Fibroblast of the aortic adventitia (primary cell): ENCODE measurements at regions not wholly inside any gene's neighbourhood (a gene's known extent, or its start where the extent isn't known, plus 50 kb on each side); places are given as distances from the start of the nearest gene placed in this dataset.

Experiments
- DNase-seq: peaks from one replicate; pipeline ENCODE4 v3.0.0-alpha.2; 2010; ENCODE audit warnings: low read depth
- H3K4me3 ChIP-seq: 2 replicates; pipeline ENCODE4 v1.5.1; 2011; ENCODE audit warnings: low read depth, mild to moderate bottlenecking, control low read depth, low read length, moderate library complexity
- TF ChIP-seq, protein P1 (sequence below): IDR thresholded peaks from 2 replicates; pipeline ENCODE4 v1.5.1; 2011; ENCODE audit warnings: mild to moderate bottlenecking, low read length, control low read depth, inconsistent platforms; ENCODE audit not compliant: insufficient read depth

DNA sequence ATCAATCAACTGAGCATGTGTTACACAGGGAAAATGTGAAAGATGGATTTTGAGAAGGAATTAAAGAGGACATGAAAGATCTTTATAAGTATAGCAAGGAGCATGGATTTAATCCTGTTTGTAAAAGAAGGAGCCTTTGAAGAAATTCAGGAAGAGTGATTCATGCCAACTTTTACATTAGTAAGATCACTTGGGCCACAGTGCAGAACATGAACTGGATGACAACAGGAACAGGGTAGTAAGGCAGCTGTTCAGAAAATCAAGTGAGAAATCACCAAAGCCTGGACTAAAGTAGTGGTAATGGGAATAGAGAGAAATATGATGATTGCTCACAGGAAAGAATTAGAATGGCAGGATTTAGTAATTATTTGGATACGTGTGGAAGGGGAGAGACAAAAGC is 265.7 kb upstream of the PCDH7 start:
- no peak for DNase-seq
- TF ChIP-seq, protein P1, sequence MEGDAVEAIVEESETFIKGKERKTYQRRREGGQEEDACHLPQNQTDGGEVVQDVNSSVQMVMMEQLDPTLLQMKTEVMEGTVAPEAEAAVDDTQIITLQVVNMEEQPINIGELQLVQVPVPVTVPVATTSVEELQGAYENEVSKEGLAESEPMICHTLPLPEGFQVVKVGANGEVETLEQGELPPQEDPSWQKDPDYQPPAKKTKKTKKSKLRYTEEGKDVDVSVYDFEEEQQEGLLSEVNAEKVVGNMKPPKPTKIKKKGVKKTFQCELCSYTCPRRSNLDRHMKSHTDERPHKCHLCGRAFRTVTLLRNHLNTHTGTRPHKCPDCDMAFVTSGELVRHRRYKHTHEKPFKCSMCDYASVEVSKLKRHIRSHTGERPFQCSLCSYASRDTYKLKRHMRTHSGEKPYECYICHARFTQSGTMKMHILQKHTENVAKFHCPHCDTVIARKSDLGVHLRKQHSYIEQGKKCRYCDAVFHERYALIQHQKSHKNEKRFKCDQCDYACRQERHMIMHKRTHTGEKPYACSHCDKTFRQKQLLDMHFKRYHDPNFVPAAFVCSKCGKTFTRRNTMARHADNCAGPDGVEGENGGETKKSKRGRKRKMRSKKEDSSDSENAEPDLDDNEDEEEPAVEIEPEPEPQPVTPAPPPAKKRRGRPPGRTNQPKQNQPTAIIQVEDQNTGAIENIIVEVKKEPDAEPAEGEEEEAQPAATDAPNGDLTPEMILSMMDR = no peak
- no peak overlapping the region for H3K4me3 ChIP-seq

DNA sequence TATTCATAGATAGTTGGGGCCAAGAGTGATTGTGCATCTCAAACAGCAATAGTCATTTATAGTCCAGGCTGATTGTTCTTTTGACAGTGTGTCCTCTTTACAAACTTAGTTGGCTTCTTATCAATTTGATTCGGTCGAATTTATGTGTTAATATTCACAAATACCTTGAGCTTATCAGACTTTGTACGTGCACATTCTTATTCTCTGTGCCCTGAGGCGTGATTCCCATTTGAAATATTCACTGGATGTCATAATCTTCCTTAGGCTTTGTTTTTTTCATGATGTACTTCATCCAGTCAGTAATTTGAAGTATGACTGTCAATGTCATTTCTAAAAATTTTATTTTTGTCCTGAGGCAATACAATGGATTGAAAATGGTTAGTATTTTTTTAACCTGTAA is 263.5 kb upstream of the PCDH7 start:
- H3K4me3 ChIP-seq = no peak overlapping the region
- TF ChIP-seq, protein P1 = no peak
- DNase-seq = no peak

DNA sequence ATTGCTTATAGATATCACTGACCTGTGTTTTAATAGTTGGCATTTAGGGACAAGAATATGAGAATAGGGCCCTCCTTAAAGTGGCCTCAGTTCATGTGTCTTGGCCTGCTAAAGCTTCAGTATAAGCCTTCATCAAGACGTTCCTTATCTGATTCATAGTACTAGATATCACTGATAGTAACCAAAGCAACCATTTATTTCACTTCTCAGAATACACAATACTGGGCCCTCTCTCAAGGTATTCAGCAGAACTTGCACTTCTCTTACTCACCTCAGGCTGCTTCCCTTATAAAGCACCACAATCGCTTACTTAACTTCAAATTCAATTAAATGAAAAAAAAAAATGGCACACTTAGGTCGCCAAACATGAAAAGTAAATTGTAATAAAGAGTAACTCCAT is 259.4 kb upstream of the PCDH7 start:
- DNase-seq = no peak
- no peak overlapping the region for H3K4me3 ChIP-seq
- TF ChIP-seq, protein P1 = no peak

DNA sequence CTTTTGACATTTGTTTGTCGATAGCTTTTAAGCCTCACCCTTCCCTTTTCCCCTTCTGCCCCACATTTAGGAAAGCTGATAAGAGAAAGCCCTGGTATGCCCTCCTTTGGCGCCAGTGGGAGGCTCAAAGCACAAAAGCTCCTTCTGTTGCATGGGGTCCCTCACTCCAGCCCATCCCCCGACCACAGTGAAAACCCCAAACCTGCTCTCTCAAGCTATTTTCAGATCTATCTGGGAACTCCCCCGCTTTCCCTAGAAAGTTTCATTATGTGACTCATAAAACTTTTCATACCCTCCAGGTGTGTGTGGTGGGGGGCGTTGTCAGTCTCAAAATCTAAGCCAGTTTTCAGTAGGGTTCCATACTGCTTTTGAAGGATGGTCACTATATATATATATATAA is 259.0 kb upstream of the PCDH7 start:
- no peak overlapping the region for H3K4me3 ChIP-seq
- TF ChIP-seq, protein P1 = no peak
- DNase-seq = no peak

DNA sequence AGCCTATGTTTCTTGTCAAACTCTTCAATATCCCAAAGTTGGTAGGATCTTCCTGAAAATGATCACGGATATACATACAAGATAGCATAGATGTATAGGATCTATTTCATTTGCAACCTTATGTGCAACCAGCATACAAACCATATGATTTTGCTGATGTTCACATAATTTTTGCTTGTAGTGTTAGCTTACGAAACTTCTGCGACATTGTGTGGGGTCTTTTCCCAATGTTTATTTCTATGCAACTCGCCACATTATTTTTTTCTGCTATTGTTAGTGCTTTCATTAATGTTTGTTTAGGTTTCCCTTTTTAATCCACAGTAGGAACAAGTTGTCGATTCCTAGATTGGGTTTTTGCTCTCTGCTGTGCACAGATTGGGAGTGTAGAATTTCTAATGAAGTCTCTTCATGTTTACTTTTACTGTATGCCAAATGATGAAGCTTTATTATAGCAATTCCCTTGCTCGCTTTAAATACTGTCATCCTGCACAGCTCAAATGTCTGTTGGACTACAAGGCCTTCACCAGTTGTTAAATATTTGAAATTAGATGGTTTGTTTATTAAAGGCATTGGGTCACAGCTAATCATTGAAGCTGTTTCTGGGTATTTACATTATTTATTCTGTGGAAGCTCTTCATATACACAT is 257.6 kb upstream of the PCDH7 start:
- DNase-seq = no peak
- TF ChIP-seq, protein P1 = no peak
- H3K4me3 ChIP-seq = no peak overlapping the region

DNA sequence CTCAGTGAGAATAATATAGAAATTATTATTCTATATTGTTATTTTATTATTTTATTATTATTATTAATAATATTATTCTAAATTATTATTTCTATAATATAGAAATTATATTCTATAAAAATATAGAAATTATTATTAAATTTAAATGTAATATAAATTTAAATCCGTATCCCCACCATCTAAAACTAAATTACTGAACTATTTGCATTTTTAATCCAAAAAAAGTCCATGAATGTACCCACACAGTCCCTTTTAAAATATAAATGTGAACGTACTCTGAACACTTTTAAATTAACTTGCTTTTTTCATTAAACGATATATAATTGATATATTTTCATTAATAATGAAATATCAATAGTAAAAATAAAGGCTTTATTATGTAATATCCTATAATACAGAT is 248.3 kb upstream of the PCDH7 start:
- no peak for DNase-seq
- no peak overlapping the region for H3K4me3 ChIP-seq
- TF ChIP-seq, protein P1 = no peak

DNA sequence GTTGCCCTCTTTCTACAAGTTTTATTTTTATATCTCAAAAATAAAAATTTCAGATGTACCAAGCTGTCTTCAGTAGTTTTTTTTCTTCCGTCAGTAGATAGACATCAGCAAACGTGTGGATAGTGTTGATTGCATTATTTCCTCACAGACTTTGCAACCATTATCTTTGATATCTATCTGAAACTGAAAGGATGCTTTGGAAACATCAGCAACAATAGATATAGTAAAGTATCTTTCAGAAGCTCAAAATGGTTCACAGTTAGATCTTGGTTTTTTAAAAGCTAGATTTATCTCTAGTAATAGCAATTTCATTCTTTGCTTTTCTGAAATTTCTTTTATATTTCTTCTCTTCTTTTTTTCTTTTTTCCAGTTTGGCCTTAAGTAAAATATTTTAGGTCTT is 246.9 kb upstream of the PCDH7 start:
- no peak for DNase-seq
- no peak overlapping the region for H3K4me3 ChIP-seq
- TF ChIP-seq, protein P1 = no peak
